Heart right ventricle (tissue), 16 donors: ENCODE measurements at regions not wholly inside any gene's neighbourhood (a gene's known extent, or its start where the extent isn't known, plus 50 kb on each side); places are given as distances from the start of the nearest gene placed in this dataset.

Source experiments
- ATAC-seq, 8 donors: fragments of 200-7000 bp; cut with Tn5 transposase; one replicate each; pipeline ENCODE4 v1.9.1; 2020; ENCODE audit warnings: mild to moderate bottlenecking in 8 of 8, moderate library complexity in 8 of 8, moderate number of reproducible peaks in 1 of 8
- DNase-seq, 2 donors: peaks; one replicate each; pipeline ENCODE4 v3.0.0-alpha.2; 2020
- H3K27ac ChIP-seq, 10 donors: fragments of 200-600 bp; sonication (generic) in 2 of 10; one replicate each; pipeline versions ENCODE4 v1.5.0 to v1.8.0; 2020 to 2022; ENCODE audit warnings: mild to moderate bottlenecking in 3 of 10
- H3K27me3 ChIP-seq, 7 donors: fragments of 200-600 bp; one replicate each; pipeline ENCODE4 v1.8.0; 2021 to 2022; ENCODE audit warnings: mild to moderate bottlenecking in 2 of 7
- H3K36me3 ChIP-seq, 9 donors: fragments of 200-600 bp; sonication (generic) in 1 of 9; one replicate each; pipeline versions ENCODE4 v1.5.0 to v1.8.0; 2020 to 2022; ENCODE audit warnings: mild to moderate bottlenecking in 2 of 9
- H3K4me1 ChIP-seq, 9 donors: fragments of 200-600 bp; sonication (generic) in 1 of 9; one replicate each; pipeline versions ENCODE4 v1.5.0 to v1.8.0; 2020 to 2022; ENCODE audit warnings: mild to moderate bottlenecking in 4 of 9
- H3K4me3 ChIP-seq, 10 donors: fragments of 200-600 bp; sonication (generic) in 2 of 10; one replicate each; pipeline versions ENCODE4 v1.5.0 to v1.8.0; 2020 to 2022; ENCODE audit warnings: mild to moderate bottlenecking in 7 of 10, moderate library complexity in 2 of 10
- H3K9me3 ChIP-seq, 11 donors: fragments of 200-600 bp in 10 of 11; sonication (generic) in 2 of 11; one replicate each; pipeline versions ENCODE4 v1.5.0 to v1.8.0; 2013 to 2022; ENCODE audit warnings: mild to moderate bottlenecking in 2 of 11, control low read depth in 1 of 11, moderate library complexity in 1 of 11
- CTCF ChIP-seq, 9 donors: fragments of 200-600 bp; sonication (generic) in 2 of 9; IDR thresholded peaks; one replicate each; pipeline versions ENCODE4 v1.5.0 to v1.8.0; 2021 to 2022; ENCODE audit warnings: antibody characterized with exemption in 9 of 9, mild to moderate bottlenecking in 5 of 9, moderate library complexity in 1 of 9
- WGBS, 2 donors: extraction: QIAGEN DNeasy Blood & Tissue Kit; methylation state at CpG; one replicate each; pipeline ENCODE4 v1.1.7; 2013; ENCODE audit warnings: inconsistent platforms in 1 of 2; 5-methylcytosine and 5-hydroxymethylcytosine counted together
- intact Hi-C, 10 donors: fragments of 100-400 bp; cut with DNase I; formaldehyde crosslinking; loops; one replicate each; pipeline versions ENCODE4 v1.11.1 to v1.14.2; 2022
- donor health status: Arrhythmogenic right ventricular cardiomyopathy.
- donor health status: ischemic (EF 13 %, LVEDD 7.1; RV severe dilation, severe dysfunction).
- donor health status: healthy with polysubstance abuse.
- donor health status: DM: no; HTN: yes; CAD: no.
- donor health status: DM: no; HTN: no; CAD: no.
- donor health status: ischemic (EF 25% LVEDD 6.9; RV normal size, moderate dysfunction).
- donor health status: ischemic (EF 25% LVEDD 5.7; RV mildly dilated, moderate dysfunction).
- donor health status: healthy.
- donor health status: DM: yes; HTN: yes; CAD: no.
- donor health status: Ischemic cardiomyopathy.
- donor health status: ischemic (EF 35%, LVEDD 5.7; RV mildly dilated, moderate dysfunction).
- donor health status: nonischemic (EF 11% LVEDD 7.7; RV severe dilation, severe dysfunction).
- donor health status: DM: yes; HTN: yes; CAD: no.
- donor health status: PGD.
- donor health status: ischemic (EF 29% LVEDD 5.4; RV normal size, mild dysfunction).
- donor health status: nonischemic (EF 23%, LVEDD 6.1; RV moderate dilation, normal function).

- ATAC-seq: no peak
- Histone ChIP-seq H3K9me3 (no peaks in the 10 kb centered on the region), H3K36me3 (no peaks in the 10 kb centered on the region), H3K27ac (no peak overlapping the region), H3K4me3 (no peak overlapping the region), H3K4me1 (peaks cover 0 to 6% (median 0%) of the 10 kb centered on the region in 9 donors), H3K27me3 (no peaks in the 10 kb centered on the region)
- peak in 7 of 9 donors; percentile 35 to 53 (median 48) for TF ChIP-seq CTCF (IDR thresholded peaks at IDR 0.05)
- DNase-seq: no peak
- intact Hi-C loops: loop anchor here in 1 of 10 donors (5.0 kb wide), 1 partner anchor 1635 kb away; no protein-coding TSS in a partner anchor
- 58 to 61% methylated on average over 4 of the region's 4 CpGs for WGBS, 2 donors
These were observed 901.7 kb downstream of the DIAPH3 start for GRCh38 chr13:59261928-59262488.

- TF ChIP-seq CTCF (IDR thresholded peaks at IDR 0.05): no peak
- Histone ChIP-seq H3K27ac (no peak overlapping the region), H3K9me3 (no peaks in the 10 kb centered on the region), H3K4me3 (no peak overlapping the region), H3K36me3 (no peaks in the 10 kb centered on the region), H3K27me3 (no peaks in the 10 kb centered on the region), H3K4me1 (peaks cover 0 to 6% (median 0%) of the 10 kb centered on the region in 9 donors)
- DNase-seq: no peak
- intact Hi-C loops: loop anchor here in 1 of 10 donors (5.0 kb wide), 1 partner anchor 1636 kb away; no protein-coding TSS in a partner anchor
- no peak for ATAC-seq
These were observed 900.2 kb downstream of the DIAPH3 start for GRCh38 chr13:59263531-59263930.

GRCh38 chr13:59266478-59267063, 897.2 kb downstream of the DIAPH3 start:
- Histone ChIP-seq H3K4me1 (peaks cover 0 to 6% (median 0%) of the 10 kb centered on the region in 9 donors), H3K27me3 (no peaks in the 10 kb centered on the region), H3K27ac (no peak overlapping the region), H3K36me3 (no peaks in the 10 kb centered on the region), H3K4me3 (no peak overlapping the region), H3K9me3 (no peaks in the 10 kb centered on the region)
- no peak for TF ChIP-seq CTCF (IDR thresholded peaks at IDR 0.05)
- 47 to 51% methylated on average over 2 of the region's 2 CpGs for WGBS, 2 donors
- ATAC-seq: no peak
- DNase-seq: no peak
- intact Hi-C loops: no loop called here

- intact Hi-C loops: no loop called here
- peaks cover 0 to 6% (median 0%) of the 10 kb centered on the region in 9 donors for H3K4me1 ChIP-seq
- H3K9me3 ChIP-seq: no peaks in the 10 kb centered on the region
- no peak for ATAC-seq
- no peak for DNase-seq
- 77 to 90% methylated on average over 2 of the region's 2 CpGs for WGBS, 2 donors
- H3K27ac ChIP-seq: no peak overlapping the region
- TF ChIP-seq CTCF (IDR thresholded peaks at IDR 0.05): no peak
- H3K36me3 ChIP-seq: no peaks in the 10 kb centered on the region
- no peaks in the 10 kb centered on the region for H3K27me3 ChIP-seq
- no peak overlapping the region for H3K4me3 ChIP-seq
These were observed 894.3 kb downstream of the DIAPH3 start for GRCh38 chr13:59269476-59269875.
